Stomach (tissue), 4 donors: ENCODE measurements at regions not wholly inside any gene's neighbourhood (a gene's known extent, or its start where the extent isn't known, plus 50 kb on each side); places are given as distances from the start of the nearest gene placed in this dataset.

ENCODE experiments used
- POLR2A ChIP-seq, 4 donors: fragments of 450-650 bp; IDR thresholded peaks; one replicate each; pipeline ENCODE4 v1.6.1; 2016; ENCODE audit warnings: antibody characterized with exemption in 4 of 4, control low read depth in 2 of 4, mild to moderate bottlenecking in 1 of 4, moderate library complexity in 1 of 4
- POLR2AphosphoS5 ChIP-seq, 3 donors: sonication (generic); formaldehyde crosslinking; IDR thresholded peaks; one replicate each; pipeline ENCODE4 v1.6.1; 2016; ENCODE audit warnings: antibody characterized with exemption in 3 of 3
- TF ChIP-seq, protein P1 (sequence below), 7 experiments: fragments of 450-650 bp in 4 of 7; fragments of 200-600 bp in 3 of 7; sonication (generic) in 3 of 7; IDR thresholded peaks; one replicate each; pipeline ENCODE4 v1.5.1; 2016 to 2019; ENCODE audit warnings: antibody characterized with exemption in 7 of 7, control low read depth in 2 of 7, mild to moderate bottlenecking in 1 of 7

DNA sequence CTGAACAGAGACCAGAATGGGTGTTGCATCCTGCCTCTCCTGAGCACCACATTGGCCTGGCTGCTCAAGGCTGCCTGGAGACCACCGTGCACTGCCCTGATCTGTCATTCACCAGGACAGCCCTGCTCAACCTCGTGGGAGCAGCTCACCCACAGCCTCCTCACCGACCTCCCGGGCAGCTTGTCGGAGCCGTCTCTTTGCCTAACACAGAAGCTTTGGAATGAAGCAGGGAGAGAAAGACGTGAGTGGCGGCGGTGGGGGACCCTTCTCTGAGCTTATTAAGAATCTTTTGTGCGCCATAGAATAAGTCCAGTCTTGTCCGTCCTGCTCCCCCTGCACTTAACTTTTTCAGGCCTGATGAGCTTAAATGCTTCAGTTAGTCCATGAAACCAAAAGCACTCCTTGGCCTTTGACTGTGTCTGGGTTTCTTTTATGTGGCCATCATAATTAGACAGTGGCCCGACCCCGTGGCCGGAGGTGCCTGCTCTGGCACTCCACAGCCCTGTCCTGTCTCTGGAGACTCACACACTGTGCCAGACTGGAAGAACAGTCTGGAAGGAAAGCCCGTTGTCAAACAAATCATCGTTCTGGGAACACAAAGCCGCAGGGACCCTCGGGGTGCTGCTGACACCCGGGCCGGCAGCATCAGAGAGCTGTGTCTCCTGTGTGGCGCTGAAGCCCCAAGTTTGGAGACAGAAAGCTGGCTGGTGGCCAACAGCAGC is 192.8 kb downstream of the BCOR start:
- TF ChIP-seq, protein P1, sequence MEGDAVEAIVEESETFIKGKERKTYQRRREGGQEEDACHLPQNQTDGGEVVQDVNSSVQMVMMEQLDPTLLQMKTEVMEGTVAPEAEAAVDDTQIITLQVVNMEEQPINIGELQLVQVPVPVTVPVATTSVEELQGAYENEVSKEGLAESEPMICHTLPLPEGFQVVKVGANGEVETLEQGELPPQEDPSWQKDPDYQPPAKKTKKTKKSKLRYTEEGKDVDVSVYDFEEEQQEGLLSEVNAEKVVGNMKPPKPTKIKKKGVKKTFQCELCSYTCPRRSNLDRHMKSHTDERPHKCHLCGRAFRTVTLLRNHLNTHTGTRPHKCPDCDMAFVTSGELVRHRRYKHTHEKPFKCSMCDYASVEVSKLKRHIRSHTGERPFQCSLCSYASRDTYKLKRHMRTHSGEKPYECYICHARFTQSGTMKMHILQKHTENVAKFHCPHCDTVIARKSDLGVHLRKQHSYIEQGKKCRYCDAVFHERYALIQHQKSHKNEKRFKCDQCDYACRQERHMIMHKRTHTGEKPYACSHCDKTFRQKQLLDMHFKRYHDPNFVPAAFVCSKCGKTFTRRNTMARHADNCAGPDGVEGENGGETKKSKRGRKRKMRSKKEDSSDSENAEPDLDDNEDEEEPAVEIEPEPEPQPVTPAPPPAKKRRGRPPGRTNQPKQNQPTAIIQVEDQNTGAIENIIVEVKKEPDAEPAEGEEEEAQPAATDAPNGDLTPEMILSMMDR (IDR thresholded peaks at IDR 0.05), result no peak
- TF ChIP-seq POLR2AphosphoS5 (IDR thresholded peaks at IDR 0.05), result no peak
- TF ChIP-seq POLR2A (IDR thresholded peaks at IDR 0.05), result no peak
